ENCODE measurements at regions not wholly inside any gene's neighbourhood (a gene's known extent, or its start where the extent isn't known, plus 50 kb on each side); places are given as distances from the start of the nearest gene placed in this dataset.

GRCh38 chr2:41484858-41485234 lies 563.0 kb upstream of the PKDCC start:
- Mint-ChIP-seq H3K9me3 (no peaks in the 10 kb centered on the region), H3K27ac (ENCODE audit: low read depth) (no peak overlapping the region), H3K36me3 (ENCODE audit: insufficient read depth) (no peaks in the 10 kb centered on the region), H3K4me1 (no peaks in the 10 kb centered on the region), H3K27me3 (no peaks in the 10 kb centered on the region), H3K4me3 (no peak overlapping the region)
- ATAC-seq (replicated peaks; ENCODE audit: extremely low read depth, poor library complexity, severe bottlenecking) (no peak), DNase-seq (ENCODE audit: low spot score in 2 of 2) (no peak)

- no peak overlapping the region for H3K4me3 Mint-ChIP-seq
- no peak overlapping the region for H3K27ac Mint-ChIP-seq (ENCODE audit: low read depth)
- DNase-seq (ENCODE audit: low spot score in 2 of 2): no peak
- no peaks in the 10 kb centered on the region for H3K9me3 Mint-ChIP-seq
- no peaks in the 10 kb centered on the region for H3K27me3 Mint-ChIP-seq
- no peaks in the 10 kb centered on the region for H3K4me1 Mint-ChIP-seq
- no peak for ATAC-seq (replicated peaks; ENCODE audit: extremely low read depth, poor library complexity, severe bottlenecking)
- H3K36me3 Mint-ChIP-seq (ENCODE audit: insufficient read depth): no peaks in the 10 kb centered on the region
These were observed 560.9 kb upstream of the PKDCC start for GRCh38 chr2:41486948-41487347.

- no peaks in the 10 kb centered on the region for H3K27me3 Mint-ChIP-seq
- H3K4me3 Mint-ChIP-seq: no peak overlapping the region
- no peak overlapping the region for H3K27ac Mint-ChIP-seq (ENCODE audit: low read depth)
- no peaks in the 10 kb centered on the region for H3K36me3 Mint-ChIP-seq (ENCODE audit: insufficient read depth)
- H3K4me1 Mint-ChIP-seq: no peaks in the 10 kb centered on the region
- no peak for ATAC-seq (replicated peaks; ENCODE audit: extremely low read depth, poor library complexity, severe bottlenecking)
- no peak for DNase-seq (ENCODE audit: low spot score in 2 of 2)
- H3K9me3 Mint-ChIP-seq: peaks cover 5% of the 10 kb centered on the region
These were observed 558.9 kb upstream of the PKDCC start for GRCh38 chr2:41488888-41489287.

- no peak overlapping the region for H3K27ac Mint-ChIP-seq (ENCODE audit: low read depth)
- H3K9me3 Mint-ChIP-seq: peaks cover 13% of the 10 kb centered on the region
- no peaks in the 10 kb centered on the region for H3K4me1 Mint-ChIP-seq
- H3K4me3 Mint-ChIP-seq: no peak overlapping the region
- H3K27me3 Mint-ChIP-seq: no peaks in the 10 kb centered on the region
- DNase-seq (ENCODE audit: low spot score in 2 of 2) (no peak), ATAC-seq (replicated peaks; ENCODE audit: extremely low read depth, poor library complexity, severe bottlenecking) (no peak)
- no peaks in the 10 kb centered on the region for H3K36me3 Mint-ChIP-seq (ENCODE audit: insufficient read depth)
These were observed 558.2 kb upstream of the PKDCC start for GRCh38 chr2:41489638-41490037.

GRCh38 chr2:41495050-41495449 lies 552.8 kb upstream of the PKDCC start:
- no peaks in the 10 kb centered on the region for H3K4me1 Mint-ChIP-seq
- H3K27ac Mint-ChIP-seq (ENCODE audit: low read depth): no peak overlapping the region
- peaks cover 28% of the 10 kb centered on the region for H3K9me3 Mint-ChIP-seq
- H3K4me3 Mint-ChIP-seq: no peak overlapping the region
- H3K27me3 Mint-ChIP-seq: no peaks in the 10 kb centered on the region
- DNase-seq (ENCODE audit: low spot score in 2 of 2) (no peak), ATAC-seq (replicated peaks; ENCODE audit: extremely low read depth, poor library complexity, severe bottlenecking) (no peak)
- H3K36me3 Mint-ChIP-seq (ENCODE audit: insufficient read depth): no peaks in the 10 kb centered on the region

GRCh38 chr2:41496908-41497307 lies 550.9 kb upstream of the PKDCC start:
- no peaks in the 10 kb centered on the region for H3K4me1 Mint-ChIP-seq
- H3K27ac Mint-ChIP-seq (ENCODE audit: low read depth): no peak overlapping the region
- H3K4me3 Mint-ChIP-seq: no peak overlapping the region
- ATAC-seq (replicated peaks; ENCODE audit: extremely low read depth, poor library complexity, severe bottlenecking): no peak
- no peaks in the 10 kb centered on the region for H3K27me3 Mint-ChIP-seq
- no peak for DNase-seq (ENCODE audit: low spot score in 2 of 2)
- H3K36me3 Mint-ChIP-seq (ENCODE audit: insufficient read depth): no peaks in the 10 kb centered on the region
- H3K9me3 Mint-ChIP-seq: peaks cover 37% of the 10 kb centered on the region

- ATAC-seq (replicated peaks; ENCODE audit: extremely low read depth, poor library complexity, severe bottlenecking): no peak
- H3K4me3 Mint-ChIP-seq: no peak overlapping the region
- no peak for DNase-seq (ENCODE audit: low spot score in 2 of 2)
- no peaks in the 10 kb centered on the region for H3K36me3 Mint-ChIP-seq (ENCODE audit: insufficient read depth)
- no peaks in the 10 kb centered on the region for H3K4me1 Mint-ChIP-seq
- H3K27me3 Mint-ChIP-seq: no peaks in the 10 kb centered on the region
- no peak overlapping the region for H3K27ac Mint-ChIP-seq (ENCODE audit: low read depth)
- peaks cover 38% of the 10 kb centered on the region for H3K9me3 Mint-ChIP-seq
These were observed 549.0 kb upstream of the PKDCC start for GRCh38 chr2:41498781-41499180.

- ATAC-seq (replicated peaks; ENCODE audit: extremely low read depth, poor library complexity, severe bottlenecking): no peak
- DNase-seq (ENCODE audit: low spot score in 2 of 2): no peak
- Mint-ChIP-seq H3K36me3 (ENCODE audit: insufficient read depth) (no peaks in the 10 kb centered on the region), H3K4me1 (no peaks in the 10 kb centered on the region), H3K27me3 (no peaks in the 10 kb centered on the region), H3K4me3 (no peak overlapping the region), H3K27ac (ENCODE audit: low read depth) (no peak overlapping the region), H3K9me3 (peaks cover 18% of the 10 kb centered on the region)
These were observed 546.9 kb upstream of the PKDCC start for GRCh38 chr2:41500895-41501294.

GRCh38 chr2:41502752-41503151 lies 545.1 kb upstream of the PKDCC start:
- peaks cover 16% of the 10 kb centered on the region for H3K9me3 Mint-ChIP-seq
- no peaks in the 10 kb centered on the region for H3K27me3 Mint-ChIP-seq
- no peak overlapping the region for H3K4me3 Mint-ChIP-seq
- no peak overlapping the region for H3K27ac Mint-ChIP-seq (ENCODE audit: low read depth)
- ATAC-seq (replicated peaks; ENCODE audit: extremely low read depth, poor library complexity, severe bottlenecking) (no peak), DNase-seq (ENCODE audit: low spot score in 2 of 2) (no peak)
- H3K36me3 Mint-ChIP-seq (ENCODE audit: insufficient read depth): no peaks in the 10 kb centered on the region
- no peaks in the 10 kb centered on the region for H3K4me1 Mint-ChIP-seq

- no peak overlapping the region for H3K27ac Mint-ChIP-seq (ENCODE audit: low read depth)
- H3K27me3 Mint-ChIP-seq: no peaks in the 10 kb centered on the region
- no peak overlapping the region for H3K4me3 Mint-ChIP-seq
- no peaks in the 10 kb centered on the region for H3K4me1 Mint-ChIP-seq
- peaks cover 16% of the 10 kb centered on the region for H3K9me3 Mint-ChIP-seq
- no peaks in the 10 kb centered on the region for H3K36me3 Mint-ChIP-seq (ENCODE audit: insufficient read depth)
- ATAC-seq (replicated peaks; ENCODE audit: extremely low read depth, poor library complexity, severe bottlenecking) (no peak), DNase-seq (ENCODE audit: low spot score in 2 of 2) (no peak)
These were observed 543.3 kb upstream of the PKDCC start for GRCh38 chr2:41504532-41504931.

GRCh38 chr2:41510108-41510507 lies 537.7 kb upstream of the PKDCC start:
- Mint-ChIP-seq H3K4me3 (no peak overlapping the region), H3K4me1 (no peaks in the 10 kb centered on the region), H3K9me3 (no peaks in the 10 kb centered on the region), H3K27ac (ENCODE audit: low read depth) (no peak overlapping the region), H3K36me3 (ENCODE audit: insufficient read depth) (no peaks in the 10 kb centered on the region), H3K27me3 (no peaks in the 10 kb centered on the region)
- ATAC-seq (replicated peaks; ENCODE audit: extremely low read depth, poor library complexity, severe bottlenecking) (no peak), DNase-seq (ENCODE audit: low spot score in 2 of 2) (no peak)

GRCh38 chr2:41521211-41521610 lies 526.6 kb upstream of the PKDCC start:
- ATAC-seq (replicated peaks; ENCODE audit: extremely low read depth, poor library complexity, severe bottlenecking) (no peak), DNase-seq (ENCODE audit: low spot score in 2 of 2) (no peak)
- Mint-ChIP-seq H3K4me1 (no peaks in the 10 kb centered on the region), H3K9me3 (peaks cover 5% of the 10 kb centered on the region), H3K27me3 (no peaks in the 10 kb centered on the region), H3K27ac (ENCODE audit: low read depth) (no peak overlapping the region), H3K36me3 (ENCODE audit: insufficient read depth) (no peaks in the 10 kb centered on the region), H3K4me3 (no peak overlapping the region)

GRCh38 chr2:41527525-41528323 lies 520.1 kb upstream of the PKDCC start:
- Mint-ChIP-seq H3K36me3 (ENCODE audit: insufficient read depth) (no peaks in the 10 kb centered on the region), H3K27ac (ENCODE audit: low read depth) (no peak overlapping the region), H3K4me3 (no peak overlapping the region), H3K4me1 (no peaks in the 10 kb centered on the region), H3K9me3 (peaks cover 10% of the 10 kb centered on the region), H3K27me3 (no peaks in the 10 kb centered on the region)
- ATAC-seq (replicated peaks; ENCODE audit: extremely low read depth, poor library complexity, severe bottlenecking): no peak
- no peak for DNase-seq (ENCODE audit: low spot score in 2 of 2)

All from central memory CD8-positive, alpha-beta T cell (primary cell).